Keratinocyte (primary cell): ENCODE measurements at regions not wholly inside any gene's neighbourhood (a gene's known extent, or its start where the extent isn't known, plus 50 kb on each side); places are given as distances from the start of the nearest gene placed in this dataset.

Experiments
- DNase-seq: peaks from one replicate; pipeline ENCODE4 v3.0.0-alpha.2; 2011; ENCODE audit warnings: low read depth, missing footprints, low spot score
- FAIRE-seq: peaks from 2 replicates; lab custom pipeline; 2011; peaks lifted over from hg19 to GRCh38; lab: Jason Lieb, UNC
- H2AFZ ChIP-seq: 2 replicates; pipeline ENCODE4 v1.6.0; 2012; ENCODE audit warnings: low read length, control low read depth, inconsistent platforms; ENCODE audit not compliant: control insufficient read depth
- H3K27ac ChIP-seq: 2 replicates; pipeline ENCODE4 v1.5.1; 2011; ENCODE audit warnings: low read length; ENCODE audit not compliant: control insufficient read depth, insufficient read depth
- H3K27me3 ChIP-seq: 3 replicates; pipeline ENCODE4 v1.6.0; 2011; ENCODE audit warnings: low read length; ENCODE audit not compliant: control insufficient read depth, insufficient read depth; ENCODE audit errors: extremely low read depth
- H3K36me3 ChIP-seq, 2 experiments: 2 replicates in 1 of 2; 3 replicates in 1 of 2; pipeline ENCODE4 v1.5.1; 2011; ENCODE audit warnings: low read length in 2 of 2, mild to moderate bottlenecking in 1 of 2; ENCODE audit not compliant: control insufficient read depth in 2 of 2, insufficient read depth in 2 of 2; ENCODE audit errors: extremely low read depth in 1 of 2
- H3K4me1 ChIP-seq: 3 replicates; pipeline ENCODE4 v1.5.1; 2011; ENCODE audit warnings: low read length; ENCODE audit not compliant: control insufficient read depth, insufficient read depth; ENCODE audit errors: extremely low read depth
- H3K4me2 ChIP-seq: 3 replicates; pipeline ENCODE4 v1.6.0; 2011; ENCODE audit warnings: low read depth, low read length; ENCODE audit not compliant: control insufficient read depth, insufficient read depth; ENCODE audit errors: extremely low read depth
- H3K4me3 ChIP-seq, 3 experiments: fragments of 200-600 bp in 1 of 3; sonication (generic) in 1 of 3; 2 replicates in 2 of 3; 3 replicates in 1 of 3; pipeline ENCODE4 v1.5.1; 2011 to 2016; ENCODE audit warnings: low read length in 3 of 3, mild to moderate bottlenecking in 3 of 3, control low read depth in 2 of 3, inconsistent platforms in 1 of 3, low read depth in 1 of 3, mixed read lengths in 1 of 3, mixed run types in 1 of 3, moderate library complexity in 1 of 3; ENCODE audit not compliant: control insufficient read depth in 2 of 3, insufficient read depth in 2 of 3; ENCODE audit errors: extremely low read depth in 1 of 3
- H3K79me2 ChIP-seq: 2 replicates; pipeline ENCODE4 v1.6.0; 2012; ENCODE audit warnings: low read length; ENCODE audit not compliant: control insufficient read depth, insufficient read depth
- H3K9ac ChIP-seq: 3 replicates; pipeline ENCODE4 v1.6.0; 2011; ENCODE audit warnings: low read length; ENCODE audit not compliant: control insufficient read depth, insufficient read depth; ENCODE audit errors: extremely low read depth
- H3K9me1 ChIP-seq: 3 replicates; pipeline ENCODE4 v1.6.0; 2011; ENCODE audit warnings: low read length; ENCODE audit not compliant: control insufficient read depth, insufficient read depth; ENCODE audit errors: extremely low read depth
- H3K9me3 ChIP-seq: 2 replicates; pipeline ENCODE4 v1.5.1; 2012; ENCODE audit warnings: low read depth, low read length; ENCODE audit not compliant: control insufficient read depth
- H4K20me1 ChIP-seq: 3 replicates; pipeline ENCODE4 v1.6.0; 2011; ENCODE audit warnings: low read length; ENCODE audit not compliant: control insufficient read depth, insufficient read depth; ENCODE audit errors: extremely low read depth
- EZH2 ChIP-seq: IDR thresholded peaks from one replicate; pipeline ENCODE4 v1.6.1; 2012; ENCODE audit warnings: inconsistent platforms, mild to moderate bottlenecking, low read length, moderate library complexity
- dilution Hi-C: fragments of 300-500 bp; cut with MboI; formaldehyde crosslinking; loops from one replicate; pipeline ENCODE4 v1.7.0; 2020; ENCODE audit warnings: low sequenced_read_pairs; ENCODE audit not compliant: extremely low pct_ligation_motif_present
- TF ChIP-seq, protein P1 (sequence below), 3 experiments: IDR thresholded peaks in 1 of 3; conservative IDR thresholded peaks in 1 of 3; optimal IDR thresholded peaks in 1 of 3; 2 replicates in 2 of 3; 3 replicates in 1 of 3; pipeline versions ENCODE3 to v1.5.1; 2011; ENCODE audit warnings: low read length in 3 of 3, mild to moderate bottlenecking in 3 of 3, moderate library complexity in 2 of 3, control low read depth in 1 of 3, inconsistent platforms in 1 of 3; ENCODE audit not compliant: insufficient read depth in 2 of 3; ENCODE audit errors: extremely low read depth in 1 of 3

DNA sequence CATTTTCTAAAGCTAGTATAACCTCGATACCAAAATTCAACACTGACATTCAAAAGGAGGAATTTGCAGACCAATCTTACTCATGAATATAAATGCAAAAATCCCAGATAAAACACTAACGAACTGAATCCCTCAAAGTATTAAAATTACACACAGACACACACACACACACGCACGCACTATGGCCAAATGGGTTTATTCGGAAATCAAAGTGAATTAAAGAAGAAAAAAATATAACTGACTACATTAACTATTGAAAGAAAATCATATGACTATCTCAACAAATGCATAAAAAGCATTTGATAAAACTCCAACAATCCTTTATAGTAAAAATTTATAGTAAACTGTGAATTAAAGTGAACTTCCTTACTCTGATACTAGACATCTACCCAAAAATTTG, 97.9 kb upstream of the HNRNPA3 start:
- H3K36me3 ChIP-seq: no peaks in the 10 kb centered on the region
- H3K4me1 ChIP-seq: no peaks in the 10 kb centered on the region
- no peaks in the 10 kb centered on the region for H3K9me1 ChIP-seq
- H3K9me3 ChIP-seq: no peaks in the 10 kb centered on the region
- no peak for DNase-seq
- H3K4me3 ChIP-seq: no peak overlapping the region
- H2AFZ ChIP-seq: no peak overlapping the region
- TF ChIP-seq, protein P1, sequence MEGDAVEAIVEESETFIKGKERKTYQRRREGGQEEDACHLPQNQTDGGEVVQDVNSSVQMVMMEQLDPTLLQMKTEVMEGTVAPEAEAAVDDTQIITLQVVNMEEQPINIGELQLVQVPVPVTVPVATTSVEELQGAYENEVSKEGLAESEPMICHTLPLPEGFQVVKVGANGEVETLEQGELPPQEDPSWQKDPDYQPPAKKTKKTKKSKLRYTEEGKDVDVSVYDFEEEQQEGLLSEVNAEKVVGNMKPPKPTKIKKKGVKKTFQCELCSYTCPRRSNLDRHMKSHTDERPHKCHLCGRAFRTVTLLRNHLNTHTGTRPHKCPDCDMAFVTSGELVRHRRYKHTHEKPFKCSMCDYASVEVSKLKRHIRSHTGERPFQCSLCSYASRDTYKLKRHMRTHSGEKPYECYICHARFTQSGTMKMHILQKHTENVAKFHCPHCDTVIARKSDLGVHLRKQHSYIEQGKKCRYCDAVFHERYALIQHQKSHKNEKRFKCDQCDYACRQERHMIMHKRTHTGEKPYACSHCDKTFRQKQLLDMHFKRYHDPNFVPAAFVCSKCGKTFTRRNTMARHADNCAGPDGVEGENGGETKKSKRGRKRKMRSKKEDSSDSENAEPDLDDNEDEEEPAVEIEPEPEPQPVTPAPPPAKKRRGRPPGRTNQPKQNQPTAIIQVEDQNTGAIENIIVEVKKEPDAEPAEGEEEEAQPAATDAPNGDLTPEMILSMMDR (optimal IDR thresholded peaks at IDR 0.05 in 1 of 3, IDR thresholded peaks at IDR 0.05 in 1 of 3, conservative IDR thresholded peaks at IDR 0.05 in 1 of 3; ENCODE audit: extremely low read depth in 1 of 3, insufficient read depth in 2 of 3, low read length in 3 of 3): no peak
- TF ChIP-seq EZH2: no peak
- no peaks in the 10 kb centered on the region for H3K27me3 ChIP-seq
- no peak overlapping the region for H3K27ac ChIP-seq
- H3K4me2 ChIP-seq: no peak overlapping the region
- no peak for FAIRE-seq
- H4K20me1 ChIP-seq: no peaks in the 10 kb centered on the region
- no peak overlapping the region for H3K9ac ChIP-seq
- H3K79me2 ChIP-seq: no peaks in the 10 kb centered on the region
- dilution Hi-C loops: no loop called here

DNA sequence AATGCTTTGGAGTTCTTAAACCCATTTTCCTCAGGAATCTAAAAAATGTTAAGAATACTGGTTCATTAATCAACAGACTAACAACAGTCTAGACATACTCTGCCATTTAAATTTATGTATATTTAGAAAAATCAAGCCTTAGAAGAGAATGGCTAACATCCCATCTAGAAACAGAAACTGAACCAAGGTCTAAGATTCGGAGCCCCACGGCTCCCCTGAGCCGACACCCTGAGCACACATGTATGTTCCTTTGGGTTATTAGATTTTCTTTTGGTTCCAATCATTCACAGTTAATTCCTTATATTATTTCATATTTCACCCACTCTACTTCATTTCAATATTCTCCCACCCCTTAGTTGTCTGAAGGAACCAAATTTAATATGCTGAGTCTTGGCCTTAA, 94.8 kb upstream of the HNRNPA3 start:
- dilution Hi-C loops: no loop called here
- no peaks in the 10 kb centered on the region for H3K79me2 ChIP-seq
- H3K4me1 ChIP-seq: no peaks in the 10 kb centered on the region
- no peak overlapping the region for H3K4me3 ChIP-seq
- H3K9me3 ChIP-seq: no peaks in the 10 kb centered on the region
- TF ChIP-seq, protein P1 (optimal IDR thresholded peaks at IDR 0.05 in 1 of 3, IDR thresholded peaks at IDR 0.05 in 1 of 3, conservative IDR thresholded peaks at IDR 0.05 in 1 of 3; ENCODE audit: extremely low read depth in 1 of 3, insufficient read depth in 2 of 3, low read length in 3 of 3): no peak
- TF ChIP-seq EZH2: no peak
- FAIRE-seq (no peak), DNase-seq (no peak)
- no peak overlapping the region for H3K4me2 ChIP-seq
- no peak overlapping the region for H3K27ac ChIP-seq
- no peaks in the 10 kb centered on the region for H3K27me3 ChIP-seq
- no peaks in the 10 kb centered on the region for H3K9me1 ChIP-seq
- no peaks in the 10 kb centered on the region for H4K20me1 ChIP-seq
- H3K9ac ChIP-seq: no peak overlapping the region
- no peak overlapping the region for H2AFZ ChIP-seq
- no peaks in the 10 kb centered on the region for H3K36me3 ChIP-seq
